ENCODE measurements at regions not wholly inside any gene's neighbourhood (a gene's known extent, or its start where the extent isn't known, plus 50 kb on each side); places are given as distances from the start of the nearest gene placed in this dataset.

DNA sequence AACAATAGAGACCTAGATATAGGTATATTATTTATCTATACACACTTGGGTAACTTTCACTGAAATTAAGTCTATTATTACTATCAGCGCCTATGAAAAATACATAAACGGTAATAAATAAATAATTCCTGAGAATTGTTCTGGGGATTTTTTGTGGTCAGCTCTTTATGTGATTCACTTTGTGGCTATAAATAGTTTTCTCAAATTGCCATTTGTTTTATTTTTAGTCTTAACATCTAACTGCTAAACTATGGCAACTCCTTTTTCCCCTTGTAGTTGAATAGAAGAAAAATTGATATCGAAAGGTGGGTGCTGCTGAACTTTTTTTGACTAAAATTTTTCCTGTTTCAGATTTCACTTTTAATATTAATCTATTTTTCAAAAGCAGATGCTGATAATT is 189.0 kb downstream of the VGLL3 start:
- no peak for DNase-seq
- H3K27me3 ChIP-seq: peaks cover 3% of the 10 kb centered on the region; the same call in 1 of the 2 replicates

DNA sequence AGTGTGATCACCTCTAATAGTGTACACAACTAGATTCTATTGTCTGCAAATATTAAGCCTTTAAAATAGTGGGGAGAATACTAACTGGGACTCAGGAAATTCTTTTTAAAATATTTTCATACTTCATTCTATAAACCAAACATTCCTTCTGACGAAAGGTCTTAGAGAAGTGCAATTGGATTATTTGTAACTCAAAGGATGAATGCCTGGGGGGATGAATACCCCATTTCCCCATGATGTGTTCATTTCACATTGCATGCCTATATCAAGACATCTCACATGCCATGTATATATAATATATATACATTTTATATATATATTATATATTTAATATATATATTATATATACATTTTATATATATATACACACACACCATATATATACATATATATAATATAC is 189.9 kb downstream of the VGLL3 start:
- H3K9me3 ChIP-seq: no peaks in the 10 kb centered on the region
- DNase-seq: no peak
- H3K27me3 ChIP-seq: peaks cover 3% of the 10 kb centered on the region; the same call in 1 of the 2 replicates
- no peaks in the 10 kb centered on the region for H3K4me1 ChIP-seq
- H3K36me3 ChIP-seq: no peaks in the 10 kb centered on the region
- TF ChIP-seq, protein P1, sequence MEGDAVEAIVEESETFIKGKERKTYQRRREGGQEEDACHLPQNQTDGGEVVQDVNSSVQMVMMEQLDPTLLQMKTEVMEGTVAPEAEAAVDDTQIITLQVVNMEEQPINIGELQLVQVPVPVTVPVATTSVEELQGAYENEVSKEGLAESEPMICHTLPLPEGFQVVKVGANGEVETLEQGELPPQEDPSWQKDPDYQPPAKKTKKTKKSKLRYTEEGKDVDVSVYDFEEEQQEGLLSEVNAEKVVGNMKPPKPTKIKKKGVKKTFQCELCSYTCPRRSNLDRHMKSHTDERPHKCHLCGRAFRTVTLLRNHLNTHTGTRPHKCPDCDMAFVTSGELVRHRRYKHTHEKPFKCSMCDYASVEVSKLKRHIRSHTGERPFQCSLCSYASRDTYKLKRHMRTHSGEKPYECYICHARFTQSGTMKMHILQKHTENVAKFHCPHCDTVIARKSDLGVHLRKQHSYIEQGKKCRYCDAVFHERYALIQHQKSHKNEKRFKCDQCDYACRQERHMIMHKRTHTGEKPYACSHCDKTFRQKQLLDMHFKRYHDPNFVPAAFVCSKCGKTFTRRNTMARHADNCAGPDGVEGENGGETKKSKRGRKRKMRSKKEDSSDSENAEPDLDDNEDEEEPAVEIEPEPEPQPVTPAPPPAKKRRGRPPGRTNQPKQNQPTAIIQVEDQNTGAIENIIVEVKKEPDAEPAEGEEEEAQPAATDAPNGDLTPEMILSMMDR (IDR thresholded peaks at IDR 0.05; ENCODE audit: low read depth, low read length): no peak
- H3K4me3 ChIP-seq (ENCODE audit: low read depth, low read length): no peak overlapping the region

More for the DNA sequence above, 189.0 kb downstream of the VGLL3 start:
- H3K36me3 ChIP-seq: no peaks in the 10 kb centered on the region
- no peaks in the 10 kb centered on the region for H3K9me3 ChIP-seq
- no peak overlapping the region for H3K4me3 ChIP-seq (ENCODE audit: low read depth, low read length)
- no peaks in the 10 kb centered on the region for H3K4me1 ChIP-seq
- TF ChIP-seq, protein P1 (IDR thresholded peaks at IDR 0.05; ENCODE audit: low read depth, low read length): no peak

- no peak overlapping the region for H3K4me3 ChIP-seq (ENCODE audit: low read depth, low read length)
- peaks cover 4% of the 10 kb centered on the region; the same call in 1 of the 2 replicates for H3K27me3 ChIP-seq
- no peaks in the 10 kb centered on the region for H3K4me1 ChIP-seq
- no peaks in the 10 kb centered on the region for H3K9me3 ChIP-seq
- no peak for DNase-seq
- TF ChIP-seq, protein P1 (IDR thresholded peaks at IDR 0.05; ENCODE audit: low read depth, low read length): no peak
- no peaks in the 10 kb centered on the region for H3K36me3 ChIP-seq
Observed at GRCh38 chr3:86800116-86800515, 190.8 kb downstream of the VGLL3 start.

DNA sequence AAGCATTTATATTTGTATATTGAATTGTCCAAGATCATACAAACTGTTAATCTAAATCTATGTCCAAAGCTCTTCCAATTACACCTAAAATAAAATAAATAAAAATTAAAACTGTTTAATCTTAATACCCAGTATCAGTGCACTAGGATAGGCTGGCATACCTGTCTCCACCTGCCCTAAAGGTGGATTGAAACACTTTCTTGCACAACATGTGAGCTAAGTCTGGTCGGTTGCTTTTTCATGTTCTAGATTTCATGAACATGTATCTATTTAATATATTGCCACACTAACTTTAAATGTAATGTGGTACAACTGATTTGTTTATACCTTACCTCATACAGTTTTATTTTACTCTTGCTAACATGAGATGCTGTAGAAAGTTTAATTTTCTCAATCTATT is 193.0 kb downstream of the VGLL3 start:
- Histone ChIP-seq H3K27me3 (peaks cover 5% of the 10 kb centered on the region; the same call in 1 of the 2 replicates), H3K9me3 (no peaks in the 10 kb centered on the region), H3K4me1 (no peaks in the 10 kb centered on the region), H3K4me3 (ENCODE audit: low read depth, low read length) (no peak overlapping the region), H3K36me3 (no peaks in the 10 kb centered on the region)
- DNase-seq: no peak
- TF ChIP-seq, protein P1 (IDR thresholded peaks at IDR 0.05; ENCODE audit: low read depth, low read length): no peak

DNA sequence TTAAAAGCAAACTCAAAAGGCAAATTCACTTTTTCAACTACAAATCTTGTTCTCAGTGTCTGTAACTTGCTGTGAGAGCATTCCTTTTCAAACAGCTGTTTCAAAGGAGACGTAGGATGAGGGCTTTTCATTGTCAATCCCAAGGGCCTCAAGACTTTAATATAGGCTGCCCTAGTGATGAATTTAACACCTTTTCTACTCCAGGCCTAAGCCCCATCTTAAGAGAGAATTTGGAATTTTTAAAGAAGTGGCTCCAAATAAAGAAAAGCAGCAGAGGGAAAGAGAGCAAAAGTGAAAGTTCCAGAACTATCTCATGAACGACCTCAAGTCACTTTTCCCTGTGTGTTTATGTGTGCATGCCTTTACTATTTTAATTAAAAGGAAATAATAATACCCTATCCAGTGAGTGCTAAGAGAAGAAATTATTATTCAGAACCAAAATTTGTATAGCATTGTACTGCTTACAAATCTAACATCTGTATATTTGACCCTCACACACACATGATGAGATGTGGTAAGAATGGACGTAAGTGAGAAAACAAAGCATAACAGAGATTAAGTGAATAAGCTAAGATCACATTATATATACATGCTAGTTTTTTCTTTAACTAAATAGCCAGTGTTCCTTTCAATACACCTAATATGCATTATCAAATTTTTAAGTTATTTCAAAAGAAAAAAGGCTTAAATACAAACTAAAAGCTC is 196.4 kb downstream of the VGLL3 start:
- Histone ChIP-seq H3K4me3 (ENCODE audit: low read depth, low read length) (no peak overlapping the region), H3K4me1 (no peaks in the 10 kb centered on the region), H3K27me3 (0 out of 2 replicates have a peak, but pooled peaks cover 2% of the 10 kb centered on the region), H3K9me3 (no peaks in the 10 kb centered on the region), H3K36me3 (no peaks in the 10 kb centered on the region)
- DNase-seq: no peak
- TF ChIP-seq, protein P1 (IDR thresholded peaks at IDR 0.05; ENCODE audit: low read depth, low read length): no peak

GRCh38 chr3:86793786-86794185 is 197.2 kb downstream of the VGLL3 start:
- Histone ChIP-seq H3K27me3 (0 out of 2 replicates have a peak, but pooled peaks cover 2% of the 10 kb centered on the region), H3K36me3 (no peaks in the 10 kb centered on the region), H3K9me3 (no peaks in the 10 kb centered on the region), H3K4me1 (no peaks in the 10 kb centered on the region), H3K4me3 (ENCODE audit: low read depth, low read length) (no peak overlapping the region)
- no peak for DNase-seq
- TF ChIP-seq, protein P1 (IDR thresholded peaks at IDR 0.05; ENCODE audit: low read depth, low read length): no peak
